Adrenal gland (tissue), 9 donors: ENCODE measurements at regions not wholly inside any gene's neighbourhood (a gene's known extent, or its start where the extent isn't known, plus 50 kb on each side); places are given as distances from the start of the nearest gene placed in this dataset.

Source experiments
- DNase-seq, 7 donors: peaks; one replicate each; pipeline ENCODE4 v3.0.0-alpha.2; 2019 to 2020
- H3K27ac ChIP-seq, 5 donors: fragments of 200-600 bp; sonication (generic) in 4 of 5; 1 replicate in 3 of 5; 2 replicates in 2 of 5; pipeline versions ENCODE4 v1.5.1 to v1.8.0; 2016 to 2020; ENCODE audit warnings: mild to moderate bottlenecking in 1 of 5
- H3K27me3 ChIP-seq: fragments of 200-600 bp; 2 replicates; pipeline ENCODE4 v1.8.0; 2021
- H3K36me3 ChIP-seq, 2 donors: fragments of 200-600 bp; replicated peaks in 1 of 2; 1 replicate in 1 of 2; 2 replicates in 1 of 2; pipeline versions ENCODE4 v1.5.1 to v1.8.0; 2018 to 2022
- H3K4me1 ChIP-seq, 2 donors: fragments of 200-600 bp; replicated peaks in 1 of 2; 1 replicate in 1 of 2; 2 replicates in 1 of 2; pipeline versions ENCODE4 v1.5.1 to v1.8.0; 2018 to 2021
- H3K4me3 ChIP-seq, 4 donors: fragments of 200-600 bp; sonication (generic) in 3 of 4; one replicate each; pipeline ENCODE4 v1.5.1; 2016 to 2018
- H3K9me3 ChIP-seq, 3 donors: fragments of 200-600 bp; sonication (generic) in 1 of 3; replicated peaks in 1 of 3; 1 replicate in 2 of 3; 2 replicates in 1 of 3; pipeline versions ENCODE4 v1.5.1 to v1.8.0; 2016 to 2021
- POLR2A ChIP-seq, 2 donors: fragments of 450-650 bp; IDR thresholded peaks; one replicate each; pipeline ENCODE4 v1.6.1; 2017; ENCODE audit warnings: antibody characterized with exemption in 2 of 2, mild to moderate bottlenecking in 2 of 2, moderate library complexity in 1 of 2
- WGBS, 4 donors: extraction: QIAGEN DNeasy Blood & Tissue Kit in 2 of 4; methylation state at CpG; one replicate each; pipeline versions ENCODE4 v1.1.5 to v1.1.7; 2013 to 2017; 5-methylcytosine and 5-hydroxymethylcytosine counted together
- intact Hi-C, 2 donors: fragments of 100-400 bp; cut with DNase I; formaldehyde crosslinking; loops; one replicate each; pipeline versions ENCODE4 v1.14.1 to v1.15.0; 2022 to 2023
- TF ChIP-seq, protein P1 (sequence below), 6 experiments: fragments of 450-650 bp in 4 of 6; fragments of 200-600 bp in 2 of 6; sonication (generic) in 1 of 6; IDR thresholded peaks; 1 replicate in 5 of 6; 2 replicates in 1 of 6; pipeline versions ENCODE4 v1.5.1 to v1.8.0; 2016 to 2021; ENCODE audit warnings: antibody characterized with exemption in 6 of 6, mild to moderate bottlenecking in 2 of 6, moderate library complexity in 1 of 6
- donor health status: healthy with polysubstance abuse.
- donor health status: Bipolar disorder and iron deficiency.
- donor health status: DM: yes; HTN: yes; CAD: no.
- donor health status: DM: no; HTN: no; CAD: no.
- donor health status: DM: no; HTN: no; CAD: no.

DNA sequence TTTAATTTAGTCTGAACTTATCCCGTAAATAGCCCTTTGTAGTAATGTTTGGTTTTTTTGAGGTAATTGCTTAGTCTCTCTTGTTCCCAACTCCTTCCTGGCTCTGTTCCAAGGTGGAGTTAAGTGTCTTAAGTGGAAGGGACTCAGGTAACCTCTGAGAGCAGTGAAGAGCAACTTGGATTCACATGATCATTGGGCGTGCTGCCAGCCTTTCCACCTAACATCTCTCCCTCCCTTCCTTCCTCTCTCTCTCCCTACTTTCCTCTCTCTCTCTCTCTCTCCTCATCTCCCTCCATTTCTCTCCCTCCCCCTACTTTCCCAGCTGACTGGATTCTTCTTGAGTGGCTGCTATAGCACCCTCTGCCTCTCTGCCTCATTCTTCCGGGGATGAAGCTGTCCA lies 232.9 kb upstream of the SASH1 start:
- TF ChIP-seq, protein P1, sequence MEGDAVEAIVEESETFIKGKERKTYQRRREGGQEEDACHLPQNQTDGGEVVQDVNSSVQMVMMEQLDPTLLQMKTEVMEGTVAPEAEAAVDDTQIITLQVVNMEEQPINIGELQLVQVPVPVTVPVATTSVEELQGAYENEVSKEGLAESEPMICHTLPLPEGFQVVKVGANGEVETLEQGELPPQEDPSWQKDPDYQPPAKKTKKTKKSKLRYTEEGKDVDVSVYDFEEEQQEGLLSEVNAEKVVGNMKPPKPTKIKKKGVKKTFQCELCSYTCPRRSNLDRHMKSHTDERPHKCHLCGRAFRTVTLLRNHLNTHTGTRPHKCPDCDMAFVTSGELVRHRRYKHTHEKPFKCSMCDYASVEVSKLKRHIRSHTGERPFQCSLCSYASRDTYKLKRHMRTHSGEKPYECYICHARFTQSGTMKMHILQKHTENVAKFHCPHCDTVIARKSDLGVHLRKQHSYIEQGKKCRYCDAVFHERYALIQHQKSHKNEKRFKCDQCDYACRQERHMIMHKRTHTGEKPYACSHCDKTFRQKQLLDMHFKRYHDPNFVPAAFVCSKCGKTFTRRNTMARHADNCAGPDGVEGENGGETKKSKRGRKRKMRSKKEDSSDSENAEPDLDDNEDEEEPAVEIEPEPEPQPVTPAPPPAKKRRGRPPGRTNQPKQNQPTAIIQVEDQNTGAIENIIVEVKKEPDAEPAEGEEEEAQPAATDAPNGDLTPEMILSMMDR (IDR thresholded peaks at IDR 0.05) = no peak
- TF ChIP-seq POLR2A (IDR thresholded peaks at IDR 0.05) = no peak
- Histone ChIP-seq H3K4me1 (no peaks in the 10 kb centered on the region), H3K27ac (no peak overlapping the region), H3K9me3 (no peaks in the 10 kb centered on the region), H3K4me3 (no peak overlapping the region), H3K36me3 (no peaks in the 10 kb centered on the region), H3K27me3 (no peaks in the 10 kb centered on the region)
- WGBS, 4 donors = 74 to 86% (median 82%) methylated on average over 3 of the region's 3 CpGs
- DNase-seq = no peak
- intact Hi-C loops = no loop called here

DNA sequence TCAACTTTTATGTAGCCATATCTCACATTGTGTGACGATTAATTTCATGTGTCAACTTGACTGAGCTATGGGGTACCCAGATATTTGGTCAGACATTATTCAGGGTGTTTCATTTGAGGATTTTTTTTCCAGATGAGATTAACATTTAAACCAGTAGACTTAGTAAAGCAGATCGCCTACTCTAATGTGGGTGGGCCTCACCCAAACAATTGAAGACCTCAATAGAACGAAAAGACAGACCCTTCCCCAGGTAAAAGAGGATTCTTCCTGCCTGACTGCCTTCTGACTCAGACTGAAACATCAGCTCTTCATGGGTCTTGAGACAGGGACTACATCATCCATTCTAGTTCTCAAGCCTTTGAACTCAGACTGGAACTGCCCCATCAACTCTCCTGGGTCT lies 231.7 kb upstream of the SASH1 start:
- DNase-seq = no peak
- WGBS, 4 donors = 88 to 92% (median 90%) methylated on average over 3 of the region's 3 CpGs
- intact Hi-C loops = no loop called here
- Histone ChIP-seq H3K9me3 (no peaks in the 10 kb centered on the region), H3K4me1 (no peaks in the 10 kb centered on the region), H3K36me3 (no peaks in the 10 kb centered on the region), H3K27ac (no peak overlapping the region), H3K4me3 (no peak overlapping the region), H3K27me3 (no peaks in the 10 kb centered on the region)
- TF ChIP-seq POLR2A (IDR thresholded peaks at IDR 0.05) = no peak
- TF ChIP-seq, protein P1 (IDR thresholded peaks at IDR 0.05) = no peak

DNA sequence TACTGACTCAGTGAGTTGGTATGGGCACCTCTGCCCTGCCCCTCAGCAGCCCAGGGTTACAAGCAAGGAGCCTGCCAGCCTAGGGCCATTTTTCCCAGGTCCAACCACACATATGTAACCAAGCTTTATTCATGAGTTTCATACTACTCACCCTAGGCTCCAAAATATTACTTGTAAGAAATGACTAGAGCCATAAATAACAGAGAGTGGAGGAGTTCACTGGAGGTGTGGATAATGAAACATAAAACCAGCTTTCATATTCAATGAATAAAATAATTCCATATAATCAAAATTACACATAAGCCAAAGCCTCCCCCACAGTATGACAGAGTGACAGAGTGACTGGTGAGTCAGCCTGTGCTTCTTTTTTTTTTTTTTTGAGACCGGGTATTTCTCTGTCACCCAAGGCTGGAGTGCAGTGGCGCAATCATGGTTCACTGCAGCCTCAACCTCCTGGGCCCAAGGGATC lies 229.8 kb upstream of the SASH1 start:
- peak in 3 of 7 donors; percentile 14 to 43 (median 14) for DNase-seq
- WGBS, 4 donors = 47 to 65% (median 54%) methylated on average over 2 of the region's 2 CpGs
- Histone ChIP-seq H3K4me1 (no peaks in the 10 kb centered on the region), H3K36me3 (no peaks in the 10 kb centered on the region), H3K27ac (no peak overlapping the region), H3K9me3 (no peaks in the 10 kb centered on the region), H3K27me3 (no peaks in the 10 kb centered on the region), H3K4me3 (no peak overlapping the region)
- no peak for TF ChIP-seq POLR2A (IDR thresholded peaks at IDR 0.05)
- TF ChIP-seq, protein P1 (IDR thresholded peaks at IDR 0.05) = no peak
- intact Hi-C loops = no loop called here

DNA sequence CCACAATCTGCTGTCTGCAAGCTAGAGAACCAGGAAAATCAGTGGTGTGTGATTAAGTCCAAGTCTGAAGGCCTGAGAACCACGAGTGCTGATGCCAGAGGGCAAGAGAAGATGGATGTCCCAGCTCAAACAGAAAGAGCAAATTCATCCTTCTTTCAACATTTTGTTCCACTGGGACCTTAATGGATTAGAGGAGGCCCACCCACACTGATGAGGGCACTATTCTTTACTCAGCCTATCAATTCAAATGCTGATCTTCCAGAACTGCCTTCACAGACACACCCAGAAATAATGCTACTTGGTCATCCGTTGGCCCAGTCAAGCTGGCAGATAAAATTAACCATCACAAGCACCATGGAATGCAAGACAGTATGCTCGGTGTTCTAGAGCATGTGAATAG lies 226.6 kb upstream of the SASH1 start:
- no peak for DNase-seq
- no peak for TF ChIP-seq POLR2A (IDR thresholded peaks at IDR 0.05)
- TF ChIP-seq, protein P1 (IDR thresholded peaks at IDR 0.05) = no peak
- Histone ChIP-seq H3K9me3 (no peaks in the 10 kb centered on the region), H3K36me3 (no peaks in the 10 kb centered on the region), H3K4me3 (no peak overlapping the region), H3K27ac (no peak overlapping the region), H3K4me1 (no peaks in the 10 kb centered on the region), H3K27me3 (no peaks in the 10 kb centered on the region)
- 61 to 86% (median 74%) methylated on average over 3 of the region's 3 CpGs for WGBS, 4 donors
- intact Hi-C loops = no loop called here
